Heart left ventricle (tissue), 13 donors: ENCODE measurements at regions not wholly inside any gene's neighbourhood (a gene's known extent, or its start where the extent isn't known, plus 50 kb on each side); places are given as distances from the start of the nearest gene placed in this dataset.

ENCODE experiments used
- CTCF ChIP-seq, 12 donors: fragments of 200-600 bp; sonication (generic) in 4 of 12; IDR thresholded peaks; one replicate each; pipeline versions ENCODE4 v1.5.0 to v1.8.0; 2018 to 2022; ENCODE audit warnings: antibody characterized with exemption in 12 of 12, mild to moderate bottlenecking in 5 of 12
- POLR2A ChIP-seq, 2 donors: fragments of 450-650 bp; IDR thresholded peaks; one replicate each; pipeline ENCODE4 v1.6.1; 2017; ENCODE audit warnings: antibody characterized with exemption in 2 of 2, mild to moderate bottlenecking in 2 of 2, moderate library complexity in 2 of 2
- donor health status: ischemic (EF 13 %, LVEDD 7.1; RV severe dilation, severe dysfunction).
- donor health status: DM: no; HTN: yes; CAD: no.
- donor health status: DM: no; HTN: no; CAD: no.
- donor health status: ischemic (EF 25% LVEDD 6.9; RV normal size, moderate dysfunction).
- donor health status: ischemic (EF 25% LVEDD 5.7; RV mildly dilated, moderate dysfunction).
- donor health status: ischemic (EF 35%, LVEDD 5.7; RV mildly dilated, moderate dysfunction).
- donor health status: nonischemic (EF 11% LVEDD 7.7; RV severe dilation, severe dysfunction).
- donor health status: DM: yes; HTN: yes; CAD: no.
- donor health status: PGD.
- donor health status: ischemic (EF 29% LVEDD 5.4; RV normal size, mild dysfunction).
- donor health status: nonischemic (EF 23%, LVEDD 6.1; RV moderate dilation, normal function).

GRCh38 chr15:37682304-37682703 is 252.1 kb upstream of the TMCO5A start:
- TF ChIP-seq CTCF (IDR thresholded peaks at IDR 0.05) (no peak), POLR2A (IDR thresholded peaks at IDR 0.05) (no peak)
